HepG2 (cell line): ENCODE measurements at regions not wholly inside any gene's neighbourhood (a gene's known extent, or its start where the extent isn't known, plus 50 kb on each side); places are given as distances from the start of the nearest gene placed in this dataset.

ENCODE experiments used
- ATAC-seq: fragments of 200-7000 bp; cut with Tn5 transposase; 3 replicates; pipeline ENCODE4 v1.9.1; 2020; ENCODE audit warnings: mild to moderate bottlenecking, moderate library complexity
- BruUV-seq: library from RNA; stranded (reverse); fragments of 400-500 nt; replicated peaks from 2 replicates; lab custom pipeline; 2021; lab: Mats Ljungman, UMichigan
- CTCF ChIA-PET: fragments of 300-600 bp; formaldehyde crosslinking; extraction: SDS; loops from one replicate; lab custom pipeline; 2021; ENCODE audit warnings: low total read pairs, inconsistent platforms, low intra/inter-chr PET ratio; lab: Yijun Ruan, JAX
- POLR2A ChIA-PET: fragments of 350-600 bp; sonication (Branson Sonifier 250); formaldehyde crosslinking; loops from one replicate; lab custom pipeline; 2020; ENCODE audit warnings: antibody characterized with exemption, inconsistent platforms; lab: Yijun Ruan, JAX
- DNase-seq: peaks from one replicate; pipeline ENCODE4 v3.0.0-alpha.2; 2015; ENCODE audit warnings: low spot score
- FAIRE-seq: peaks from 3 replicates; lab custom pipeline; 2011; peaks lifted over from hg19 to GRCh38; lab: Jason Lieb, UNC
- H2AFZ ChIP-seq: one replicate; pipeline ENCODE4 v1.6.1; 2011; ENCODE audit warnings: low read length, inconsistent platforms
- H3K27ac ChIP-seq: fragments of 300-600 bp; 3 replicates; pipeline ENCODE4 v1.8.0; 2011; ENCODE audit warnings: mixed run types, mild to moderate bottlenecking, mixed read lengths, low read length, inconsistent platforms; ENCODE audit not compliant: insufficient read depth; ENCODE audit errors: extremely low read length
- H3K27me3 ChIP-seq, 2 experiments: fragments of 200-600 bp in 1 of 2; 2 replicates in 1 of 2; 3 replicates in 1 of 2; pipeline versions ENCODE4 v1.6.0 to v1.8.0; 2011; ENCODE audit warnings: low read length in 2 of 2, mild to moderate bottlenecking in 2 of 2, moderate library complexity in 2 of 2, inconsistent platforms in 1 of 2; ENCODE audit not compliant: insufficient read depth in 2 of 2, control insufficient read depth in 1 of 2
- H3K36me3 ChIP-seq, 2 experiments: fragments of 200-600 bp in 1 of 2; replicated peaks in 1 of 2; 2 replicates in 1 of 2; 3 replicates in 1 of 2; pipeline versions ENCODE4 v1.5.1 to v1.8.0; 2011; ENCODE audit warnings: low read length in 2 of 2, inconsistent platforms in 1 of 2; ENCODE audit not compliant: insufficient read depth in 2 of 2, control insufficient read depth in 1 of 2
- H3K4me1 ChIP-seq: 2 replicates; pipeline ENCODE4 v1.5.1; 2012; ENCODE audit warnings: low read length, inconsistent platforms; ENCODE audit not compliant: insufficient read depth
- H3K4me2 ChIP-seq: 2 replicates; pipeline ENCODE4 v1.6.0; 2011; ENCODE audit warnings: low read depth, low read length, inconsistent platforms
- H3K4me3 ChIP-seq, 3 experiments: fragments of 200-600 bp in 1 of 3; sonication (generic), shearing (Covaris generic) in 1 of 3; replicated peaks in 1 of 3; 2 replicates each; pipeline ENCODE4 v1.5.1; 2011 to 2016; ENCODE audit warnings: low read length in 3 of 3, inconsistent platforms in 2 of 3, low read depth in 2 of 3, mild to moderate bottlenecking in 2 of 3, control low read depth in 1 of 3, mixed read lengths in 1 of 3; ENCODE audit not compliant: insufficient read depth in 1 of 3
- H3K79me2 ChIP-seq: one replicate; pipeline ENCODE4 v1.6.1; 2011; ENCODE audit warnings: low read length, inconsistent platforms; ENCODE audit not compliant: insufficient read depth
- H3K9ac ChIP-seq: 2 replicates; pipeline ENCODE4 v1.6.0; 2011; ENCODE audit warnings: mild to moderate bottlenecking, low read depth, low read length, inconsistent platforms; ENCODE audit not compliant: insufficient read depth
- H3K9me3 ChIP-seq: 2 replicates; pipeline ENCODE4 v1.5.1; 2012; ENCODE audit warnings: mild to moderate bottlenecking, low read length
- H4K20me1 ChIP-seq: 2 replicates; pipeline ENCODE4 v1.6.0; 2011; ENCODE audit warnings: inconsistent platforms, mild to moderate bottlenecking, low read length, moderate library complexity; ENCODE audit not compliant: insufficient read depth
- BCL6 ChIP-seq: IDR thresholded peaks from 2 replicates; pipeline ENCODE4 v1.6.1; 2016; ENCODE audit warnings: missing genetic modification reagents, missing compliant biosample characterization
- HBP1 ChIP-seq: IDR thresholded peaks from 2 replicates; pipeline ENCODE4 v1.6.1; 2016; ENCODE audit warnings: low read depth, control low read depth
- MED8 ChIP-seq: sonication (generic); formaldehyde crosslinking; IDR thresholded peaks from 2 replicates; pipeline ENCODE4 v1.8.1; 2023; ENCODE audit warnings: mild to moderate bottlenecking, missing genetic modification reagents; ENCODE audit not compliant: insufficient replicate concordance
- PREB ChIP-seq: sonication (generic); formaldehyde crosslinking; IDR thresholded peaks from 2 replicates; pipeline ENCODE4 v1.4.0; 2020; ENCODE audit warnings: missing genetic modification reagents
- RCOR2 ChIP-seq: IDR thresholded peaks from 2 replicates; pipeline ENCODE4 v1.6.1; 2016; ENCODE audit warnings: missing biosample characterization, missing genetic modification reagents
- TRIM22 ChIP-seq: fragments of 450-650 bp; IDR thresholded peaks from 2 replicates; pipeline ENCODE4 v1.6.1; 2017
- ZNF225 ChIP-seq: sonication (generic); formaldehyde crosslinking; IDR thresholded peaks from 2 replicates; pipeline ENCODE4 v1.4.0; 2020; ENCODE audit warnings: mild to moderate bottlenecking, missing genetic modification reagents
- ZNF317 ChIP-seq: sonication (generic); formaldehyde crosslinking; IDR thresholded peaks from 2 replicates; pipeline ENCODE4 v1.5.0; 2020; ENCODE audit warnings: mild to moderate bottlenecking, missing genetic modification reagents
- ZNF343 ChIP-seq: sonication (generic); formaldehyde crosslinking; IDR thresholded peaks from 2 replicates; pipeline ENCODE4 v1.4.0; 2020; ENCODE audit warnings: mild to moderate bottlenecking, missing genetic modification reagents
- ZNF740 ChIP-seq: sonication (generic); formaldehyde crosslinking; IDR thresholded peaks from 2 replicates; pipeline ENCODE4 v1.4.0; 2020; ENCODE audit warnings: missing genetic modification reagents
- ZNF891 ChIP-seq: sonication (generic); formaldehyde crosslinking; IDR thresholded peaks from 2 replicates; pipeline ENCODE4 v1.5.0; 2020; ENCODE audit warnings: mild to moderate bottlenecking, missing genetic modification reagents
- ZSCAN9 ChIP-seq: IDR thresholded peaks from 2 replicates; pipeline ENCODE4 v1.6.1; 2016; ENCODE audit warnings: borderline replicate concordance
- whole genome bisulfite sequencing: methylation state at CpG from one replicate; pipeline ENCODE4 v1.1.6; 2017; ENCODE audit warnings: low lambda C conversion rate; 5-methylcytosine and 5-hydroxymethylcytosine counted together
- in situ Hi-C: cut with HindIII; loops from 2 replicates; pipeline ENCODE4 v1.10.0; 2017; ENCODE audit warnings: low pct_unique_long_range_greater_than_20kb; ENCODE audit not compliant: extremely low pct_ligation_motif_present
- intact Hi-C: fragments of 100-400 bp; cut with micrococcal nuclease; formaldehyde crosslinking; loops from one replicate; pipeline ENCODE4 v1.10.0; 2022; ENCODE audit not compliant: unreplicated experiment

GRCh38 chr2:107242811-107243210 is 356.8 kb upstream of the ST6GAL2 start:
- CTCF ChIA-PET, result no interaction called here

More at GRCh38 chr2:107242811-107243210, 356.8 kb upstream of the ST6GAL2 start:
- intact Hi-C loops, result no loop called here
- no TSS peak for BruUV-seq
- H4K20me1 ChIP-seq, result no peaks in the 10 kb centered on the region
- TF ChIP-seq ZNF317, result no peak
- no peak for TF ChIP-seq TRIM22
- no peak for TF ChIP-seq ZNF740 (CRISPR knock-in tag)
- TF ChIP-seq RCOR2 (CRISPR knock-in tag), result no peak
- TF ChIP-seq BCL6, result no peak
- no peak for TF ChIP-seq PREB (CRISPR knock-in tag)
- TF ChIP-seq ZNF225 (CRISPR knock-in tag), result no peak
- no peak for TF ChIP-seq HBP1
- TF ChIP-seq ZSCAN9, result no peak
- TF ChIP-seq ZNF343 (CRISPR knock-in tag), result no peak
- TF ChIP-seq ZNF891, result no peak
- no peak for TF ChIP-seq MED8
- WGBS, result 0% methylated on average over 1 of the region's 1 CpG
- H3K4me1 ChIP-seq, result no peaks in the 10 kb centered on the region
- H3K36me3 ChIP-seq, result no peaks in the 10 kb centered on the region
- no peak overlapping the region for H2AFZ ChIP-seq
- no peak for FAIRE-seq
- H3K27me3 ChIP-seq, result no peaks in the 10 kb centered on the region
- peaks cover 16% of the 10 kb centered on the region; the same call in 1 of the 2 replicates for H3K9me3 ChIP-seq
- in situ Hi-C loops, result no loop called here
- H3K9ac ChIP-seq, result no peak overlapping the region
- no peak for DNase-seq
- no peak overlapping the region for H3K4me2 ChIP-seq
- no peak overlapping the region for H3K4me3 ChIP-seq
- H3K27ac ChIP-seq, result no peak overlapping the region
- ATAC-seq, result no peak
- no peaks in the 10 kb centered on the region for H3K79me2 ChIP-seq
- POLR2A ChIA-PET, result no interaction called here
